GM03348 (cell line): ENCODE measurements at regions not wholly inside any gene's neighbourhood (a gene's known extent, or its start where the extent isn't known, plus 50 kb on each side); places are given as distances from the start of the nearest gene placed in this dataset.
"Not testable (repeated sequence)": the region's sequence is repeated elsewhere in the genome, so short reads cannot be mapped to it uniquely, and the experiment has no call there.

Experiments used
- DNase-seq: peaks from one replicate; pipeline ENCODE4 v3.0.0; 2012; ENCODE audit warnings: low spot score

DNA sequence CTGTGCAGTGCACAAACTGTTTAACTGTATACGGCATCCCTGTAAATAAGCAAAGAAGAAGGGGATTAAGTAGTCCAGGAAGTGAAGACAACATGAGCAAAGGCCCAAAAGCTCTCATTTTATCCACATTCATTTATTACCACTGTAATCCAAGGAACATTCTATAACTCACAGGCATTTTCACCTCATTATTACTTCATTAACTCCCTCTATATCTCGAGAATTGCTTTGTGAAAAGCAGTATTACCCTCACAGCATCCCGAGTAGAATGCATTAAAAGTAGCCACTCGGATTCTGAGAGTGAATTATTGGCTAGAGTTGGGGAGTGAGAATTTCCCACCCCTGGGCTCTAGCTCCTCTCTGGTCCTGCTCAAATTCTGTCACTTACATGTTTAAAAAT is 51.0 kb upstream of the CHCHD3 start:
- DNase-seq = no peak

- no peak for DNase-seq
Measured at GRCh38 chr7:133134810-133135209, 52.9 kb upstream of the CHCHD3 start.

DNA sequence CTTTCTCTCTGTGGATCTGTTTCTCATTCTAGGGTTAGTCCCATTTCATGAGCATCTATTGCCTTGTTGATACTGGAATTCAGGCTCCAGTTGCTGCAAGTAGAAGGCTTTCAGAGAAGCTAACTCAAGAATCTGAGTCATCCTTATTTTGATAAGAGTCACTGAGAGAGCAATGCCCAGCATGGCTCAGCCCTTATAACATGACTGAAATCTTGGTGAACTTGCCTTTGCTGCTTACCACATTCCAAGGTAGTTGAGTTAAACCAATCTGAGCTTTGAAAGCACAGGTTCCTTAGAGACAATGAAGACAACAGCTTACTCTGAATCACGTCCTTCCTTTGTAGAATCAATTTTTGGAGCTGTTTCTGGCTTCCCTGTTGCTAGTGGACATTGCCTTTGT is 53.6 kb upstream of the CHCHD3 start:
- no peak for DNase-seq

DNA sequence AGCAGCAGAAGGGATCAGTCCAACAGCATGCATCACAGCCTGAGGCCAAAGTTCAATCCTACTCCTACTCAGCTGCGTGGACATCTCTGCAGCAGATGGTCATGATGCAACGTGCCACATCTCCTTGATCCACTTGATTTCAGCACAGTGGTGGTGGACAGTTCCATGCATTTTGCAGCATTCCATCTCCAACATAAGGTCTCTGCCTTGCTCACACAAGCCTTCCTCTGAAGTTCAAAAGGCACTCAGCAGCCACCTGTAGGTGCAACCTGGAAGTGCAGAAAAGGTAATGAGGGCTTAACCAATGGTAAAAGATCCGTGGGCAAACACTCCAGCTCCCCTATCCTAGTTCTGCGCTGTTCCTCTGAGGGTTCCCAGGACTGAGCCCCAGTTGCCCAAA is 57.5 kb upstream of the CHCHD3 start:
- DNase-seq = peak; percentile 31

DNA sequence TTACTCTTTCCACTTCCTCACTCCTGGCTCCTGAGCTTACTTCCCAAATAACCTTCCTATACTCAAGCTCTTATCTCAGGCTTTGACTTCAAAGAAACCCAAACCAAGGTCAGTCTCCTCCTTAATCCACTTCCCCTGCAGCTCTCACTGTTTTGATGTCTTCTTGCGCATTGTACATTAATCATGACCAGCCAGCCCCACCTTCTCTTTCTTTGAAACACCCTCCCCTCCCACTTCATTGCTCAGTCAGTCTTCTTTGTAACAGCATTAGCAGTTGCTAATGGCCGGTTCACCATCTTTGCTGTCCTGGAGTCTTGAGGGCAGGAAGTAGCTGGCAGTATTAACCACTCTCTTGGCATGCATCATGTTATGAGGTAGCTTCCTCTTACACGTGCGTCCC is 57.9 kb upstream of the CHCHD3 start:
- no peak for DNase-seq

GRCh38 chr7:133140994-133141595 is 59.2 kb upstream of the CHCHD3 start:
- DNase-seq = no peak

GRCh38 chr7:133150760-133151159 is 68.9 kb upstream of the CHCHD3 start:
- DNase-seq = no peak

GRCh38 chr7:133152875-133153274 is 71.0 kb upstream of the CHCHD3 start:
- DNase-seq = no peak

GRCh38 chr7:133155146-133155545 is 73.3 kb upstream of the CHCHD3 start:
- DNase-seq = no peak

- DNase-seq = no peak
Measured at GRCh38 chr7:133155642-133156041, 73.8 kb upstream of the CHCHD3 start.

GRCh38 chr7:133157045-133157444 is 75.2 kb upstream of the CHCHD3 start:
- DNase-seq = no peak

DNA sequence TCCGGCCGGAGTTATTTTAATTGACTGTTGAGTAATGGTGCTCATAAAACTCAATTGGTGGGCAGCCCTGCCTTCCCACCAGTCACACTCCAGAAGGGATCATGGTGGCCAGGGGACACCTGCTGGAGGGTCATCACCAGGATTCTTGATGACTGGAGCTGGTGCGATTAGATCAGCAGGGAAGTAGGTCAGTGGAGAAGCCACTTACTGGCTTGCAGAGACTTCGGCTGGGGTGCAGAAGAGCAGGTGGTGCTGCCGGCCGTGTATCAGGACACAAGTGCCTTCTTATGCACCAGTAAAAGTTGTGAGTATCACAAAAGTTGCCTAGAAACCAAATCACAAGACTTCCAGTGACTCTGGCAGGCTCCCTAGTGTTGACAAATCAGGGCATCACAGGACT is 82.6 kb upstream of the CHCHD3 start:
- no peak for DNase-seq

DNA sequence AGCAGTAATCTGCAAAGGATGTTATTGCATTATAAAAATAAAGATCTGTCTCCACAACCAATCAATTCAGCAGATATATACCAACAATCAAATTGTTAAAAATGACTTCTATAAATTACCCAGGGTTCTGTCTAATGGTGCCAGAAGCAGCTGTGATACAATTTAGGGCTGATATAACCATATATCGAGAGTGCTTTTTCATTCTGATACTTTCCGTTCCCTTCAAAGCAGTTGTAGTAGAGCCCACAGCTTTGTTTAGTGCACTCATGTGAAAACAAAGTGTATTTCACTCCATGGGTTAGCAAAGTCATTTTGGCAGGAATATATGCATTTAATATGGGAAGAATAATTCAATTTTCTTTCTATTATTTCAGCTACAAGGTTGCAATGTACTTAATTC is 83.1 kb upstream of the CHCHD3 start:
- DNase-seq = no peak

DNA sequence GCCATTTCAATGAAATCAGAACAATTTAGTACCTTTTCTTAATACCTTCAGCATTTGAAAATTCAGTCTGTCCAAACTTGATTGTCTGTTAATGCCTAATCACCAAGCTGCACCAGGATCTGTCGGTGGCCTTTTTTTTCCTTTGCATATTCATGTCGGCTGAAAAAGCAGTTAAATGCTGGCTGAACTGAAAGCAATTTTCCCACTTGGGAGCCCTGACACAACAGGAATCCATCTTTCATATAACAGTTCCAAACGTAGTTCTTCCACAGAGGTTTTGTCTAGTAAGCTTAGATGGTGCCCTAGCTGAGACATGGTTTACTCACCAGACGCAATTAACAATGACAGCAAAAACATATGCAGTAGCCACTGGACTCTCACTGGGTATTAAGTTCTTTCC is 83.6 kb upstream of the CHCHD3 start:
- DNase-seq = no peak

GRCh38 chr7:133167300-133167699 is 85.4 kb upstream of the CHCHD3 start:
- no peak for DNase-seq

DNA sequence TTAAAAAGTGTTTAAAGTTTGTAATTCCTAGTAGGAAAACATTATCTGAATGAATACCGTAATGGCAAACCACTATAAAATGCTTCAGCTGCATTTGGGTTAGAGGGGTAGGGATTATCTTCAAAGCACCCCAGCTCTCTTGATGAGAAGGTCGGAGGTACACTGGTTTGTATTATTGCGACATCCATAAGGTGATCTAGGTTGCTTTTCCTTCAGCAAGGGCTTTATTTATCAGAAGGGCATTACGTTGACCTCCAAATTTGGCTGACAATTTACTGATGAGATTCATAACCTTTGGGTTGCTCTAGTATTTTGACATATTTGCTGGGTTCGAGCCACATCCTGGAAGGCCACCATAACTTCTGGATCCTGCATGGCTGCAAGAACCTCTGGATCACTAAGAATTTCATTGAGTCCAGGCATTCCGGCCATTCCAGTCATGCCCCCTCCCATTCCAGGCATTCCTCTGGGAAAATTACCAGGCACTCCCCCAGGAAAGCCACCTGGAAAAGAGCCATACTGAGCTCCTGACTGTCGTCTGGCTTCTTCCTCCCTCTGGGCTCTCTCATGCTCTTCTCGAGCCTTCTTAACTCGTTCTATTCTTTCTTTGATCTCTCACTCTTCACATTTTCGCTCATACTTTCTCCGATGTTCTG is 83.6 kb upstream of the EXOC4 start:
- DNase-seq = not testable (repeated sequence)

GRCh38 chr7:133177476-133177875 is 75.4 kb upstream of the EXOC4 start:
- DNase-seq = not testable (repeated sequence)

DNA sequence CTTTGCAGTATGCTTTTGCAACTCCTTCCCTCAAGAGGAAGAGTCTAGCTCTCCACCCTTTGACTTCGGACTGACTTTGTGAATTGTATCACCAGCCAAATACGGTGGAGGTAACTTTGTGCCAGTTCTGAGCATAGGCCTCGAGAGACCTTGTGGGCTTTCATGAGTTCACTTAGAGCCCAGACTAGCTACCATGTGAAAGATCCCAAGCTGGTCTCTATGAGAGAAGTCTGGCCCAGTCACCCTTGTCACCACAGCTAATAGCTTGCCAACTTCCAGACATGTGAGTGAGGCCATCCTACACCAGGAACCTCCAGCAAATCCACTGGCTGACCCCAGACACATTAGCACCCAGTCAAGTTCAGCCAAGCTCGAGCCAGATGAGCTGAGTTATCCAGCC is 72.2 kb upstream of the EXOC4 start:
- DNase-seq = no peak

- DNase-seq = no peak
Measured at GRCh38 chr7:133183042-133183794, 69.7 kb upstream of the EXOC4 start.

DNA sequence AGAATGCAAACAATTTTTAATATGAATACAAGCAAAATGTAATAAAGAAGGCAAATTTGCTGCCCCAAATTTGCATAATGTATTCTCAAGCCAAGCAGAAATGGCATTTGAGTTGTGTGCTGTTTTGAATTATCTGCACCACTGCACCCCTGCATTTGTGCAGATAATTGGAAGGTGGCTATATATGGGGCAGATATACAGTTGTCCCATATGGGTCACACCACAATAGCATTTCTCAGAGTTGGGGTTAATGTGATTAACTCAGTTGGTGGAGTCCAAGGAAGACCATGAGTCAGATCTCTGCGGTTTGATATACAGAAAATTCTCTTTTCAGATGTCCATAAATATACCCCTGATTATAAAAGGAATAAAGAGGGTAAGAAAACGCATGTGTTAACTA is 68.9 kb upstream of the EXOC4 start:
- no peak for DNase-seq

- no peak for DNase-seq
Measured at GRCh38 chr7:133185512-133185911, 67.4 kb upstream of the EXOC4 start.

DNA sequence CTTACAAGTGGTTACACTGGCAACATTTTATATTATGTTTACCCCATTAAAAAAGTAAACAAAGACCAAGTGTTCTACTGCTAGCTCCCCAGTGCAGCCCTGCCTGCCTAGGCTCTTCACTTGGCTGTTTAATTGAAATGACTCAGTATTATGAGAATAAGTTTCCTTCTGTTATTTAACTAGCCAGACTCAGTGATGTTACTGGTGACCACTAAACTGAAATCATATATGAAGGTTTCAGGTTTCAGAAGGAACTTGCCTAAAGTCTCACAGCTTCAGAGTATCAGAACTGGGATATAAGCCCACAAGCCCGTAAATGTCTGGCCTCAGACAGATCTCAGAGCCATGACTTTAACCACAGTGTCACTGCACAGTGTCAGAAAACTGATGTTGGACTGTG is 66.8 kb upstream of the EXOC4 start:
- DNase-seq = no peak

GRCh38 chr7:133190172-133190528 is 62.7 kb upstream of the EXOC4 start:
- DNase-seq = no peak

- DNase-seq = no peak
Measured at GRCh38 chr7:133190650-133191049, 62.2 kb upstream of the EXOC4 start.
